NCI-H1092 treated with DMSO at 0.1 percent for 48 hours (cell line): ENCODE measurements at regions not wholly inside any gene's neighbourhood (a gene's known extent, or its start where the extent isn't known, plus 50 kb on each side); places are given as distances from the start of the nearest gene placed in this dataset.

Source experiments
- DNase-seq: peaks from one replicate; lab custom pipeline; 2025; lab: John Stamatoyannopoulos, UW

DNA sequence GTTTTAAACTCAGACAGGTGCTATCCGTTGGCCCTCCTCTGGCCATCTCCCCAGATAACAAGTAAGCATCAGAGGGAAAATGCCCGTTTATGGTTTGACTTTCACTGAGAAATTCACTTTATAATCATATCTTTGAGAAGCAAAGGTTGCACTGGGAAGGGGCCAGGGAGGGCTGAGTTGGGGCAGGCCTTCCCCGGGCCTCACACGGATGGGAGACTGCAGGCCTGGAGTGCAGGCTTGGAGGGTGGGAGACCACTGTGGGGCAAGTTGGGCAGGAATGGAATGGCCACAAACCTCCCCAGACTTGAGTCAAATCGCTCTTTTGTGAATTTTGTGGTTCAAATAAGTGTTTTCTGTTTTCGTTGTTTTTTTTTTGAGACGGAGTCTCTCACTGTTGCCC lies 451.7 kb downstream of the TSHZ3 start:
- no peak for DNase-seq

DNA sequence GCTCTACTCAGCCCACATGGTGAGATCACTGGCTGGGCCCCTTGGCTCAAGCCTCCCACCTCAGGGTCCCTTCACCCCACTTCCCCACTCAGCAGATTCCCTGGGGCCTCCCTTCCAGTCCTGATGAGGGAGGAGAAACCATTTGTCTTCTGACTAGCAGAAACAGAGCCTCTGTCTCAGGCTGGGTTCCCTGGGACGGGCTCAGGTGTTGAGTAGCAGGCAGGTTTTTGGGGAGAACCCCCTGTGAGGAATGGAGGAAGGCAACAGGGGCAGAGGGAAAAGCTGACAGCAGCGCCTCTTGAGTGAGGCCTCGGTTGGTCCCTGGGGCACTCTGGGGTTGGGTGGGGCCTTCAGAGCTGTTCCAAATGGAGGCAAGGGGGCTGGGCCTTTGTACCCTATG lies 452.2 kb downstream of the TSHZ3 start:
- no peak for DNase-seq

DNA sequence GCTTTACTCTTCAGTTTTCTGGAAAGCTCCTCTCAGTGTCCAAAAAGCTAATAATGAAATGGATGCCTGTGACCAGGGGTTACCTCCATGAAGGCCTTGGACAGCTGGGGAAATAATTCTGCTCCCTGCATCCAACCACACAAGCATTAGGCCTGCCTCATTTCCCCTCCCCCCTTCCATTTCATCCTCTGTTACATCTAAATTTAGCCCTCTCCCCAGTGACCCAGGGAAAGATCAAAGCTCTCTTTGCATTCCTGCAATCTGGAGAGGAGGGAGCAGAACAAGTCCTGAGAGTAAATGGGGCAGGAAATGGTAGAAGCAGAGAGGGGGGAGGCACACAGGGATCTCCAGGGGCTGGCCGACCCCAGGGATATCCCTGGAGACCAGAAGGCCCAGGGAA lies 452.7 kb downstream of the TSHZ3 start:
- no peak for DNase-seq

DNA sequence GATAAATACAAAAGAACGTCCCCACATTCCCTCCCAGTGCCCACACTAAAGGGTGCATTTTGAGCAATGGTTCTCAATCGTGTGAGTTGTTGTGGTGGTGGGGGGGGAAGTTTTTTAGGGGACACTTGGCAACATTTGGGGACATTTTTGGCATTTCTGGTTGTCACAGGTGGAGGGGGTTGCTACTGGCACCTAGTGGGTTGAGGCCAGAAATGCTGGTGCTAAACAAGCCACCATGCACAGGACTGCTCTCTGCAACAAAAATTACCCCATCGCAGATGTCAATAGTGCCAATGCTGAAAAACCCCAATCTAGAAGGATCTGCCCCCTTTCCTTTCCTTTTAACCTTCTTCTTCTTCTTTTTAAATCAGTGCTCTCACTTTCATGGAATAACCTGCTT lies 453.3 kb downstream of the TSHZ3 start:
- no peak for DNase-seq

DNA sequence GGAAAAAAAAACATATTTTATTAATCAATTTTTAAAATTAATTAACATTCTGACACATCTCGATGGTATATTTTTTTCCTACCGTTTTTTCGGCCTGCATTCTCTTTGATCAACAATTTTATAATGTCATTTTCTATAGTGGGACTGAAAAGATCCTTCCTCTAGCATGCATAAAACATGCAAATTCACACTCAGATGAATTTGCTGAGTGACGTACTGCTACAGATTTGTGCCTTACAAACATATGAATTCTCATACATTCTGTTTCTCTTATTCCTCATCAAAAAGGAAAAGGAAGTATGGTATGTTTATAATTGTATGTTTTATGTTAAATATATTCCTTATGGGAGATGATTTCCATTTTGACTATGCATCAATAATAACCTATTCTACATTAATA lies 458.2 kb downstream of the TSHZ3 start:
- DNase-seq, result no peak

DNA sequence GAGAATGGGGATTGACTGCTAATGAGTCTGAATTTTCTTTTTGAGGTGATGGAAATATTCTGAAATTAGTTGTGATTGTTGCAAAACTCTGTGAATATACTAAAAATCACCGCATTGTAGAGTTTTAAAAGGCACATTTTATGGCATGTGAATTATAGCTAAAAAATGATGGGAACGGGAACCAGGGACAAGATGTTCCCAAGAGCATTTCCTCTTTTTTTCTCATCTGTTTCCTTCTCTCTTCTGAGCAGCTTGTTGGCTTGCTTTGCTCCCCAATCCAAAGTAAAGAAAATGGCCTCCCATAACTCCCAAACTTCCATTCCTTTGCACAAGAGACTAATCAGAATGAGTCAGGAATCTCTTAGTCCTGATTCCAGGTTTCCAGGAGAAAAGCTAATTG lies 459.2 kb downstream of the TSHZ3 start:
- DNase-seq, result no peak

DNA sequence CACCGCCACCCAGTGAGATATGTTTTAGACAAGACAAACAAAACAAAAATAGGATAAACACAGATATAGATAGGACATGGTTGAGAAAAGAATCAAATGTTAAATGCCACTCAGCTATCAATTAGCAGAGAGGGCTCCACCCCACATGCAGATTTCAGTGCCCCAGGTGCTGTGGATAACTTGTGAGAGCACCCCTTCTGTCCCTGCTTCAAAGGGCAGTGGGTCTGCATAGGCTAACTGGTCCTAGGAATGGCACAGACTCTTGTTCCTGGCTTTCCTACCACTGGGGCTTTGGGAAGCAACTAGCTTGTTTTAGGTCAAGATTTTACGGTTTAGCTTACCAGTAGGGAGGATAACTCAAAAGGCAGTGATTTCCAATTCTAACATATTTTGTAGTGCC lies 460.3 kb downstream of the TSHZ3 start:
- no peak for DNase-seq

DNA sequence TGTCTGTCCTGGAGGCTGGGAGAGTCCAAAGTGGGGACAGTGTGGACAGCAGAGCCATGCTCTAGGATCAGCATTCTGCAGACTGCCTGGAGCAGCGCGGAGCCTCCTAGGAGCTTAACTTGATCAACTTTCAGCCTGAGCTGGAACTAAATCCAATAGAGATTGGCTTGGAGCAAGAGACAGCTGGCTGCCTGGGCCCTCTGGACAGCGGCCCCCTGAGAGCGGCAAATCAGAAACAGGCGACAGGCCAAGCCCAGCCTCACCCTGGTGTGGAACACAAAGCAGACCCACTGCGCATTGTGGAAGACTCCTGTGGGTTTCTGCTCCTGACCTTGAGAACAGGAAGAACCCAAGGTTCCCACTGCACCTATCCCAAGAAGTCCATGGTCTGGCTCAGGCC lies 462.2 kb downstream of the TSHZ3 start:
- DNase-seq, result no peak

DNA sequence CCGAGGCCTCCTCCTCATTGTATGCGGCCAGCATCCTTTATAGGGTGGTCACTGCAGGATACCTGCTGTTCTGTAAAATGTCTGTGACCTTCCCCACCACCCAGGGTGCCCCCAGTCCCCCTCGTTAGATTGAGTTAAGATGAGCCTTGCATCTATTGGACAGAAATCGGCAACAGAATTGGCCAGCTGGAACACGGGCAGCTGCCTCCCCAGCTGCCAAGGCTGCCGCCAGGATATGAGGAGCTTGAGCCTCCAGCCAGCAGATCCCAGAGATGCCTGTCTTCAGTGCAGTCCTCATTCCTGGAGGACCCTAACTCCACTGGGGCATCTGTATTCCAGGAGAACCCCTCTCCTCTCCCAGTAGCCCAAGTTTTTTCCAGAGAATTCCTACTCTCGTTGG lies 463.0 kb downstream of the TSHZ3 start:
- DNase-seq, result no peak

DNA sequence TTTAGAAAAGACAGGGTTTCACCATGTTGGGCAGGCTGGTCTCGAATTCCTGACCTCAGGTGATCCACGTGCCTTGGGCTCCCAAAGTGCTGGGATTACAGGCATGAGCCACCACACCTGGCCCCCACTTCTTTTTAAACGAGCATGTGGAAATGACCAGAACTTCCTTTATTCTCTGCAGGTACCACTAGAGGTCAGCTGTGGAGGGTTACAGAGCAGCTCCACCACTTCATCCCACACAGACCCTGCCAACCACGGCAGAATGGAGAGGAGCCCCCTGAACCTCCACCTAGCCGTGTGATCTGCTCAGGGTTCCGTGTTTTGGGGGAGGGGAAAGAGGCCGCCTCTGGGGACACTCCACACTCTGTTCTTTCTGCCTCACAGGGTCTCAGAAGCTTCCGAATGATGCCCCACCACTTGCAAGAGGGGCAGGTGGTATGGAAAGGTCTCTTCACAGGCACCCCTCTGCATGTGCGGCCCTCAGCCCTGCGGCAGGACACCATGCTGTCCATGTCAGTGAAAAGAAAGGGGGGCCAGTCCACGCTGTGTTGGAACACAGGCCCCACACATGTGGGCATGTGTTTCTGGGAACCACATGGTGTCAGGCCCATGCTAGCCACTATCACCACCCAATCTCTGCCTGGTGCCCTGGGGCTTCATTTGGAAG lies 465.0 kb downstream of the TSHZ3 start:
- DNase-seq, result no peak

DNA sequence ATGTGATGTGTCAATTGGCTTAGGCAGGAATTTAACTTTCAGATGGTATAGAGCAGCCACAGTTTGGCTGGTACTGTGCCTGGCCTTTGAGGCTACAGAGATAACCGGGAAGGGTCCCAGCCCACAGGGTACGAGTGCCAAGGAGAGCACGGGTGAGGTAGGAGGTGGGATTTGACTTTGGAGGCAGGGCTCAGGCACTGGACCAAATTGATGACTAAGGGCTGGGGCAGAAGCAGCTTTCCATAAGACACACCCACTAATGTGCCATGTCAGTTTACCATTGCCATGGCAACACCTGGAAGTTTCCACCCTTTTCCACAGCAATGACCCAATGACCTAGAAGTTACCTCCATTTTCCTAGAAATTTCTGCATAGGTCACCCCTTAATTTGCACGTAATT lies 466.2 kb downstream of the TSHZ3 start:
- no peak for DNase-seq

DNA sequence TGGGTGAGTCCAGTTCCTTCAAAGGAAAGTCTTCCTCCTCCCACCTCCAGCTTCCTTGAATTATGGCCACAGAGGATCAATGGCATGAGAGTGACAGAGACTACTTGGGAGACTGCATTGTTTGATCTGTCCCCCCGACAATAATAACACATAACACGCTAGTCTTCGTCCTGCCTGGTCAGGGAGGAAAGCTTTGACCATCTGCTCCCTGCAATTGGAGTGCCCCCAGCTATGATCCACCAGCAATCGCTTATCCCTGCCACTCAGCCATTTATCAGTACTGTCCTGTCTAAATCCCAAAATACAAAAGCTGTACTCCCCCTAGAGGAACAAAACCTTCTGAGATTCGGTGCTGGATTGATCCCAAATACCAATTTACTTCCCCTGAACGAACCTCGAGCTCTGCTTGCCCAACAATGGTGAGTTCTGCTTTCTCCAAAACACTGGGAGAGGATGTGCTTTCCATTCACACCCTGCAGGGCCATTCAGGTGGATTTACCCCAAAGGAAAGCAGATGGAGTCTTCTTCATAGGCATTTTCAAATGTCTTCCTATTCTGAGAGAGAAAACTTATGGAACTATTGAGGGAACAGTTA lies 466.7 kb downstream of the TSHZ3 start:
- no peak for DNase-seq

DNA sequence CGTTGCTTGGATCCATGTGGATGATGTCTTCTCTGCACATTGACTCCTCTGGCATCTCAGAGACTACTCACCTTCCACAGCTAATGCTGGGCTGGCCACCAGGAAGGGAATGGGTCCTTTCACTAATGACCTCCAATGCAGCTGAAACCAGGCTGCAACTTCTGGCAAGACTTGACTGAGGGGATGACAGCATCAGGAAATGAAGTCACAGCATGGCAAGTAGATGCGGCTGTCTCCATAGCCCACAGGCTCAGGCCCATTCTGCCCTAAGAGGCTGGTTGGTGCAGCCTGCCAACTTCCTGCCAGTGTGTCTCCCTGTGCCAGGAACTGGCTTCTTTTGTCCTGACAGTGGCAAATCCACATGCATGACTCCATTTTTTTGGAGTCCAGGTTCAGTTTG lies 467.3 kb downstream of the TSHZ3 start:
- no peak for DNase-seq

DNA sequence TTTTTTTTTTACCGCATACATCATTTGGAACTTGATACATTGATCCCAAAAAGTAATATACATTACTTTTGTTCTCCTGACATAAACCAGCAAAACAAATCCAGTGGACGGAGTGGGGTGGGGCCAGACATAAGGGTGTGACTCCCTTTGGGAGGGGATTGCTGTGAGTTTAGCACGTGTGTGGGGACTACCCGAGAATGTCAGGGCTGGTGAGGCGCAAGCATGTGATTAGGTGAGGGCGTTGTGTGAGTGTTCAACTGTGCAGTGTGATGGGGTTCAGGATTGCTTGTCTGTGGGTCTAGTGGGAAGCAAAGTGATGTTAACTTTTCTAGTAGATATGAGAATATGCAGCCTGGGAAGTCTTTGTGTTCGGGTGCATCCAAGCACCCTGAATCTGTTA lies 468.0 kb downstream of the TSHZ3 start:
- no peak for DNase-seq

DNA sequence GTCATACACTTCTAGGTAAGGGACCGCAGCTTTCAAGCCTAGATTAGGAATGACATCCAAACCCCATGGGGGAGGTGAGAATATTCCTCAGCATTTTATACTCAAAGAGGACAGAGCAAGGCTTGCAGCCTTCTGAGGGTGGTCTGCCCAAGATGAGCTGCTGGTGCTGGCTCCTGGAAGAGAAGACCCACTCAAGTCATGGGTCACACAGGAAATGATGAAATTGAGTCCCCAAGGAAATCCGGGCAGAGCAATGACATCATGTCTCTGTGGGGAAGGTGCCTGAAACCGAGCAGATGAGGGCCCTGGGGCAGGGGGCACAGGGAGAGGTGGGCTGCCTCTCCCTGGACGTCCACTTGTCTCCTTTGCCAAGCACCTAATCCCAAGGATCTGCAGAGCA lies 468.7 kb downstream of the TSHZ3 start:
- no peak for DNase-seq

DNA sequence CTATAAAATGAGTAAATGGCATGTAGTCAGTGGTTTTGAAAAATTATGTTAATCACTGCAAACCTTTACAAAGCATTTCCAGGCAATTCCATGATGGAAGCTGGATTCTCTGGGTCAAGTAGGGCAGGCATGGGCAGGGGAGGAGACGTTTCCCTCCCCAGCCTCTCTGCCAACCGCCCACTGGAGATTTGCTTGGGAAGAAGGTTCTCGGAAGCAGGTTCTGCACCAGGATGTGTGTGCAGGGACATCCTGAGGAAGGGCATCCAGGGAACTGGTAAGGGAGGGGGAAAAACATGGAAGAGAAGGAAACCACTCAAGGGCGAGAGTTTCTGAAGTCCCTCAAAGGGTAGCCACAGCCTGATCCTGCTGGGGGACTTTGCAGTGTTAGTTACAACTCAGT lies 469.1 kb downstream of the TSHZ3 start:
- no peak for DNase-seq

DNA sequence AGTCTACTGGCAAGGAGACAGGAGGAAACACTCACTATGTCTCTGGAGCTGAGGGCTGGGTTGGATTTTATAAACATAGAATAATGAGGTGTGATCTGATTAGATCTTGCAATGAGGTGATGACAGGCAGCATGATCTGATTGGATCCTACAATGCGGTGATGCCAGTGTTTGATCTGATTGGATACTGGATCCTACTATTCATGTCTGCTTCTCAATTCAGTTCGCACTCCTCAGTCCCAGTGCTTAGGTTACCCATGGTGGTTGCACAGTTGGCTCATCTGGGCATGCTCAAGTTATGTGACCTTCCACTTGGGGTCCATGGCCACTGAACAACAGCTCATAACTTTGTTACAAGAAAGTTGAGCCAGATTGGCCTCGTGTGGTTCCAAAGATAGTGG lies 469.5 kb downstream of the TSHZ3 start:
- DNase-seq, result no peak

DNA sequence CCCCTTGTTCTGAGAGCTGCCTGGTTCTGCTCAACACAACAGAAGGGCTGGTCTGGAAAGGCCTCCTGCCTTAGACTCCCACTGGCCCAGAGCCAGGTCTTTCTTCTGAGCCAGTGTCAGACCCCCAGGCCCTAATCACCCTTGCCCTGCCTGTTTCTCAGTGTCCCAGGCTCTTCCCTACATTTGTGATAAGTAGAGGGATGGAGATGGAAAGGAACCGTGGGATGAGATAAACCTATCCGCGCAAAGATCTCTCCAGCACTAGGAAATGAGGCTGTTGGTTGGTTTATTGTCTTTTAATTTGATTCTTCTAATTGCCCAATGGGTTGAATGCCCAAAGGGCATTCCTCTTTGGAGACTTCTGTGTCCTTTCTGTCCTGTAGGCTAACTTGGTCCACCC lies 470.0 kb downstream of the TSHZ3 start:
- DNase-seq, result no peak

DNA sequence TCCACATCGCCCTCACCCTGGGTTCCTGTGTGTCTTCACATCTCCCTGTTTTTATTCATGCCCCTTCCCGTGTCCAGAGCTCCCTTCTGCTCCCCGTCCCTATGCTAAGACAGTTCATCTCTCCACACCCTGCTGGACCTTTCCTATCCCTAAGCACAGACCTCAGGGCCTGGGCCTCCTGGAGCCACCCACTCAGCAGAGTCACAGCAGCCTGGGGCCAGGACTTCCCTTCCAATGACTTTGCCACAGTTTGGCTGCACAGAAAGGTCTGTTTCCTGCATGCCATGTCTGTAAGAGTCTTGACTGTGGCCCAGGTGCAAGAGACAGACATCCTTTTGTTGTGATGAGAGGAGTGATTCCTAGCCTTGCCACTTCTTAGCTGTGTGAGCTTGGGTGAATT lies 470.7 kb downstream of the TSHZ3 start:
- DNase-seq, result no peak

DNA sequence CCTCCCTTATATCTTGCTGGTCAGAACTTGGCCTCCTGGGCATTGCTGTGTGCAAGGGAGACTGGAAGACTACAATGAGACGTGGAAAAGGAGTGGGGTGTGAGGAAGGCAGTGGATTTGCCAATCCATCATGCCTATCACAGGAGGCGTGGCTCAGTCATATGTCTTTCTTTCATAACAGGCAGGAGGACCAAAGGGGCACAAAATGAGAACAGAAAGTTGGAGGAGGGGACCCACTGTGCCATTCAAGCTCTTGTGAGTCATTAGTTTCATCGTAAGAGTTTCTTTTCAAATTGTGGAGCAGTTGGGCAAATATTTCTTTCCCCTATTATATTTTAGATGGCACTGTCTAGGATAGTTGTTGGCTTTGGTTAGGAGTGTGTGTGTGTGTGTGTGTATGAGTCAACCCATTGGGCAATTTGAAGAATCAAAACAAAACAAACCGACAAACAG lies 471.5 kb downstream of the TSHZ3 start:
- DNase-seq, result no peak

DNA sequence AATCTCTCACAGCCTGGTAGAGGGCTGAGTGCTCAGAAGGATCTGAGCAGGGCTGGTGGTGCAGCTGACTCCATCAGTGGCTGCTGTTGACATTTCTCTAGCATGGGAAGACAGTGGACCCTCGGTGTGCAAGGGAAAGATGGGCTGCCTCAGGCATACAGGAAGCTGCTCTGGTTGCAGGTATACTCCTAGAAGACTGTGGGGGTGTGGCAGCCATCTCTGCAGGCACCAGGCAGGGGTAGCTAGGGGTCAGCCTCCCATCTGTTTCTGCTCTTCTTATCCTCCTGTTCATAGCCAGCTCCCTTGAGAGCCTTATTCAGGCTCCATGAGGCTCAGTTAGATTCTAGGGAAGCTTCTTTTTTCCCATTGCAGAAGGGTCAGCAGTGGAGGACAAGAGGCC lies 475.5 kb downstream of the TSHZ3 start:
- no peak for DNase-seq

DNA sequence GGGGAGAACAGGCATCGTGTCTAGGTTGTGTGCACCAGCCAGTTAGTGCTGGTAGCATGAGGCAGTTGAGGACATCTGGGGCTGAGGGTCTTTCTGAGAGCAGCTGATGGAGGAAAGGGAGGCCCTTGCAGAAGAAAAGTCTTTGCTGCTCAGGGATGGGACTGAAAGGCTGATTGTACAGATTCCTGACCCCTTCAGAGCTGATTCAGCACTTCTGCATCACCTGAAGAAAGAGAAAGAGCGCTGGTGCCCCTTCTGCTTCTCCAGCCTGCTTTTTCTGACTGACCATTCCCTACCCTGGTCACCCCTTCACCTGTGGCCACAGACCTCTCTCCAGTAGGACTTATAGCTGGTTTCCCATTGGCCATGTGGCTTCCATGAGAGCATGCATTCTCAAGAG lies 476.2 kb downstream of the TSHZ3 start:
- DNase-seq, result no peak

DNA sequence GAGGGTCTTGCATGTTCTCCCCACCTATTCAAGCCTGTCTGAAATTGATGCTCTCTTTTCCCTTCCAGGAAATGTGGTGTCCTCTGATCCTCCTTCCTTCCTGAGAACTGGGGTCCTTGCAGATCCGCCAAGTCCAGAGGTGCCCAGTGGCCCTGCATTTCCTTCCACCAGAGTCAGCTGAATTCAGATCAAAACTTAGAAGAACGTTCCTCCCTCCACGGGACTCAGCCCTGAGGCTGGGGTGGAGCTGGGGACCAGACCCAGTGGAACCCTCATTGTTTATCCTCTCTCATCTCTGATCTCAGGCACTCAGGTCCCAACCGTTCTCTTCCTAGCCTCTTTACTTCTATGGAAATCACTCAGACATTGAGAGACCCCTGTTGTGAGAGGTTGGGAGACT lies 477.3 kb downstream of the TSHZ3 start:
- DNase-seq, result no peak

DNA sequence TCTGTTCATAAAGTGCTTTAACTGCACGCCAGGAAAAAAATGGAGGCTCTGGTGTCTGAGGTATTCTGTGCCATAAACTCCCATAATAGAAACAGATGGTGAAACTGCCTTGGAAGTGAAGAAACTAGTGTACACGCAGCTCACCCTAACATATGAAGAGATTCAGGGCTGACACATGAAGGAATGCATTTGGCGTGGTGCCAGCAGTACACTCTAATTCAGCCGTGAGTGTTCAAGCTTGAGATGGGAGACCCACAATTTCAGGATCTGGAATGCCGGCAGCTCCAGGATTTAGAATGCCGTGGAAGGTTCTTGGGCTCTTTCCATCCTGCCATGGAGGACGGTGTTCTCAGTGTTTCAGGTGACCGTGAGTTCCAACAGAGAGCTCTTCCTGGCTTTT lies 478.4 kb downstream of the TSHZ3 start:
- DNase-seq, result no peak
